ENCODE measurements at regions not wholly inside any gene's neighbourhood (a gene's known extent, or its start where the extent isn't known, plus 50 kb on each side); places are given as distances from the start of the nearest gene placed in this dataset.

DNA sequence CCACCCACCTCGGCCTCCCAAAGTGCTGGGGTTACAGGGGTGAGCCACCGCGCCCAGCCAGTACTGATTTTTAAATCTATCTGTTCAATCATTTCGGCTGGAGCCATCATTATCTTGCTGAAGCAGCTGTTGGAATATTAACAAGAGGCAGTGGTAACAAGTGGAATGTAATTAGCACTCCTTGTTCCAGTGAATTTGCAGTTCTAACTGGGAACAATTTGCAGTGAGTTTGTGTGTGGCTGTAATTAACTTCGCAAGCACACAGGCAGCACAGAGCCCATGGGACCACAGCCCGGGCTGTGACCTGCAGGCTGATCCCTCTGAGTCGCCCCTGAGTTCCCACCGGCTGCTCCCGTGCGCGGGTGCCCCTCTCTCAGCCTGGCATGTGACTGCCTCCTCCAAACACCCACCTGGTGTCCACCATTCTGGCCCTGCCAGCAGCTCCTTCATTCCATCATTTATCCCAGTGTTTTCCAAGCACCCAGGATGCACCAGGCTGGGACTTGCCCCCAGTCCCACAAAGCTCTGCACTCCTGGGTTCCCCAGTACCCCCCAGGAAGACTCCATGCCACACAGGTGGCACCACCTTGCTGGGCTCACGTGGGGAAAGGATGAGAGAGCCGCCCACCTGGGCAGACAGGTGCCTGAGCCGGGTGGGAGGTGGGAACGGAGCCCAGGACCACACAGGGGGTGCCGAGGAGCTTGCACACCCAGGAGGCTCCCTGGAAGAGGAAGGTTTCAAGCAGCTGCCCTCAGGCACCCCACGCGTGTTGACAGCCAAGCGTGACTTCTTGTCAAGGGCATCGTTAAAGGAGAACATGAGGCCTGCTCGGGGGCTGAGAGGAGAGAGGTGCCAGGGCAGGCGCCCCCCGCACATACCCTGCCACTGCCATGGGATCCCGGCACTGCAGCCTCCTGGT, 75.2 kb downstream of the YTHDF1 start:
- Histone ChIP-seq H3K9me3 (replicated peaks; ENCODE audit: control insufficient read depth, insufficient read depth, low read depth, low read length) (no peaks in the 10 kb centered on the region), H3K4me1 (replicated peaks in 1 of 2; ENCODE audit: control insufficient read depth in 2 of 2, insufficient read depth in 2 of 2, low read length in 2 of 2) (peaks cover 0 to 5% of the 10 kb centered on the region in 2 experiments; a peak in 1 of 5 replicates), H2AFZ (ENCODE audit: low read depth, low read length) (no peak overlapping the region), H3K27me3 (ENCODE audit: control insufficient read depth in 2 of 2, insufficient read depth in 2 of 2, low read length in 2 of 2) (peaks cover 39 to 46% of the 10 kb centered on the region in 2 experiments), H3K9ac (ENCODE audit: insufficient read depth in 1 of 2, low read depth in 2 of 2, low read length in 2 of 2) (no peak overlapping the region), H4K20me1 (replicated peaks; ENCODE audit: control insufficient read depth, insufficient read depth, low read length) (no peaks in the 10 kb centered on the region), H3K79me2 (ENCODE audit: control insufficient read depth, insufficient read depth, low read length) (no peaks in the 10 kb centered on the region), H3K27ac (ENCODE audit: extremely low read depth, low read depth, low read length) (no peak overlapping the region), H3K36me3 (ENCODE audit: control insufficient read depth, insufficient read depth, low read length) (no peaks in the 10 kb centered on the region), H3K4me2 (ENCODE audit: insufficient read depth, low read length) (no peak overlapping the region), H3K9me1 (ENCODE audit: control insufficient read depth, insufficient read depth, low read length) (peaks cover 2% of the 10 kb centered on the region), H3K4me3 (no peak overlapping the region)
- TF ChIP-seq CBFA2T3 (IDR thresholded peaks at IDR 0.05) (0 out of 2 replicates have a peak, but pooled peaks have one; percentile 17), CBX2 (IDR thresholded peaks at IDR 0.05; ENCODE audit: insufficient read depth, low read length, poor library complexity, severe bottlenecking) (no peak)
- BruUV-seq (replicated peaks), result no TSS peak
- ATAC-seq, result no peak
- 1% methylated on average over 24 of the region's 24 CpGs for WGBS (ENCODE audit: insufficient coverage, low coverage, missing lambda C conversion rate)
- ChIA-PET CTCF (ENCODE audit: low intra/inter-chr PET ratio) (no interaction called here), POLR2A (interaction anchor here (0.6 to 1.0 kb wide), 2 partner anchors 14 to 58 kb away, joined by 3 read pairs; no protein-coding TSS in a partner anchor)
- in situ Hi-C loops (cut with MboI), result no loop called here
- DNase-seq (ENCODE audit: extremely low read depth in 1 of 4, low spot score in 3 of 4), result no peak
- intact Hi-C loops (cut with micrococcal nuclease), result no loop called here
- FAIRE-seq, result no peak

DNA sequence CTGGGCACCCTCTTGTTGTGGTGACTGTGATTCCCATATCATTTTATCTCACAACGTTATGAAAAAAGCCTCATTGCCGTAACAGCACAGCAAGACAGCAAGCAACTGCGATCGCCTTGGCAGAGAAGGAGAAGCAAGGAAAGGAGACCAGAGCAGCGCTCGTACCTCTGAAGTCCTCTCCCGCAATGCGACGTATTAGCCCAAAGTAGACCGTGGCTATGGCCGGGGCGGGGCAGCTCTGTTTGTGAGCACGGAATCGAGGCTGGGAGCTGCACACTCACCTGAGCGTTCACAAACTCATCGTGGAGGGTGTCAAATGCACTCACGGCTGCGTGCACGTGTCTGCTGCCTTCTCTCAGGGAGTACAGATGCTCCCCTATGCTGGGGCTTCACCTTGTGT, 76.1 kb downstream of the YTHDF1 start:
- ChIA-PET POLR2A (interaction anchor here (0.7 to 1.0 kb wide), 2 partner anchors 15 to 177 kb away, joined by 3 to 4 read pairs; no protein-coding TSS in a partner anchor), CTCF (ENCODE audit: low intra/inter-chr PET ratio) (no interaction called here)
- FAIRE-seq, result no peak
- H3K9ac ChIP-seq (ENCODE audit: insufficient read depth in 1 of 2, low read depth in 2 of 2, low read length in 2 of 2), result no peak overlapping the region
- DNase-seq (ENCODE audit: extremely low read depth in 1 of 4, low spot score in 3 of 4), result no peak
- no peak overlapping the region for H3K27ac ChIP-seq (ENCODE audit: extremely low read depth, low read depth, low read length)
- no peak overlapping the region for H3K4me3 ChIP-seq
- peaks cover 0 to 5% of the 10 kb centered on the region in 2 experiments; a peak in 1 of 5 replicates for H3K4me1 ChIP-seq (replicated peaks in 1 of 2; ENCODE audit: control insufficient read depth in 2 of 2, insufficient read depth in 2 of 2, low read length in 2 of 2)
- no peaks in the 10 kb centered on the region for H3K36me3 ChIP-seq (ENCODE audit: control insufficient read depth, insufficient read depth, low read length)
- BruUV-seq (replicated peaks), result no TSS peak
- H2AFZ ChIP-seq (ENCODE audit: low read depth, low read length), result no peak overlapping the region
- H3K9me1 ChIP-seq (ENCODE audit: control insufficient read depth, insufficient read depth, low read length), result peaks cover 2% of the 10 kb centered on the region
- H3K79me2 ChIP-seq (ENCODE audit: control insufficient read depth, insufficient read depth, low read length), result no peaks in the 10 kb centered on the region
- no peak overlapping the region for H3K4me2 ChIP-seq (ENCODE audit: insufficient read depth, low read length)
- H3K27me3 ChIP-seq (ENCODE audit: control insufficient read depth in 2 of 2, insufficient read depth in 2 of 2, low read length in 2 of 2), result peaks cover 39 to 46% of the 10 kb centered on the region in 2 experiments
- ATAC-seq, result no peak
- 1% methylated on average over 15 of the region's 19 CpGs for WGBS (ENCODE audit: insufficient coverage, low coverage, missing lambda C conversion rate)
- no peaks in the 10 kb centered on the region for H4K20me1 ChIP-seq (replicated peaks; ENCODE audit: control insufficient read depth, insufficient read depth, low read length)
- H3K9me3 ChIP-seq (replicated peaks; ENCODE audit: control insufficient read depth, insufficient read depth, low read depth, low read length), result no peaks in the 10 kb centered on the region
- intact Hi-C loops (cut with micrococcal nuclease) (no loop called here), in situ Hi-C loops (cut with MboI) (no loop called here)
- TF ChIP-seq, protein P1, sequence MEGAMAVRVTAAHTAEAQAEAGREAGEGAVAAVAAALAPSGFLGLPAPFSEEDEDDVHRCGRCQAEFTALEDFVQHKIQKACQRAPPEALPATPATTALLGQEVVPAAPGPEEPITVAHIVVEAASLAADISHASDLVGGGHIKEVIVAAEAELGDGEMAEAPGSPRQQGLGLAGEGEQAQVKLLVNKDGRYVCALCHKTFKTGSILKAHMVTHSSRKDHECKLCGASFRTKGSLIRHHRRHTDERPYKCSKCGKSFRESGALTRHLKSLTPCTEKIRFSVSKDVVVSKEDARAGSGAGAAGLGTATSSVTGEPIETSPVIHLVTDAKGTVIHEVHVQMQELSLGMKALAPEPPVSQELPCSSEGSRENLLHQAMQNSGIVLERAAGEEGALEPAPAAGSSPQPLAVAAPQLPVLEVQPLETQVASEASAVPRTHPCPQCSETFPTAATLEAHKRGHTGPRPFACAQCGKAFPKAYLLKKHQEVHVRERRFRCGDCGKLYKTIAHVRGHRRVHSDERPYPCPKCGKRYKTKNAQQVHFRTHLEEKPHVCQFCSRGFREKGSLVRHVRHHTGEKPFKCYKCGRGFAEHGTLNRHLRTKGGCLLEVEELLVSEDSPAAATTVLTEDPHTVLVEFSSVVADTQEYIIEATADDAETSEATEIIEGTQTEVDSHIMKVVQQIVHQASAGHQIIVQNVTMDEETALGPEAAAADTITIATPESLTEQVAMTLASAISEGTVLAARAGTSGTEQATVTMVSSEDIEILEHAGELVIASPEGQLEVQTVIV (CRISPR knock-in tag; IDR thresholded peaks at IDR 0.05; ENCODE audit: borderline replicate concordance), result no peak
- TF ChIP-seq NR1H2 (CRISPR knock-in tag; IDR thresholded peaks at IDR 0.05) (no peak), ATF7 (IDR thresholded peaks at IDR 0.05) (no peak), HNRNPUL1 (IDR thresholded peaks at IDR 0.05; ENCODE audit: low read length) (no peak), CBX3 (IDR thresholded peaks at IDR 0.05; ENCODE audit: borderline replicate concordance in 1 of 2, low read length in 2 of 2) (no peak), ZNF436 (CRISPR knock-in tag; IDR thresholded peaks at IDR 0.05) (no peak)
- TF ChIP-seq, protein P2, sequence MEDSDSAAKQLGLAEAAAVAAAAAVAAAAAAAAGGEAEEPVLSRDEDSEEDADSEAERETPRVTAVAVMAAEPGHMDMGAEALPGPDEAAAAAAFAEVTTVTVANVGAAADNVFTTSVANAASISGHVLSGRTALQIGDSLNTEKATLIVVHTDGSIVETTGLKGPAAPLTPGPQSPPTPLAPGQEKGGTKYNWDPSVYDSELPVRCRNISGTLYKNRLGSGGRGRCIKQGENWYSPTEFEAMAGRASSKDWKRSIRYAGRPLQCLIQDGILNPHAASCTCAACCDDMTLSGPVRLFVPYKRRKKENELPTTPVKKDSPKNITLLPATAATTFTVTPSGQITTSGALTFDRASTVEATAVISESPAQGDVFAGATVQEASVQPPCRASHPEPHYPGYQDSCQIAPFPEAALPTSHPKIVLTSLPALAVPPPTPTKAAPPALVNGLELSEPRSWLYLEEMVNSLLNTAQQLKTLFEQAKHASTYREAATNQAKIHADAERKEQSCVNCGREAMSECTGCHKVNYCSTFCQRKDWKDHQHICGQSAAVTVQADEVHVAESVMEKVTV (CRISPR knock-in tag; IDR thresholded peaks at IDR 0.05), result no peak

Data from K562 (cell line).